Erythroblast (primary cell): ENCODE measurements at regions not wholly inside any gene's neighbourhood (a gene's known extent, or its start where the extent isn't known, plus 50 kb on each side); places are given as distances from the start of the nearest gene placed in this dataset.

Source experiments
- GATA1 ChIP-seq: IDR thresholded peaks from 2 replicates; pipeline ENCODE4 v1.6.1; 2011; ENCODE audit warnings: low read depth, mild to moderate bottlenecking, control low read depth, low read length, moderate library complexity
- POLR2A ChIP-seq: IDR thresholded peaks from 2 replicates; pipeline ENCODE4 v1.6.1; 2011; ENCODE audit warnings: mild to moderate bottlenecking, low read length

- TF ChIP-seq POLR2A (no peak), GATA1 (no peak)
Observed at GRCh38 chr3:86176445-86176784, 814.5 kb downstream of the VGLL3 start.
